HEK293 (cell line): ENCODE measurements at regions not wholly inside any gene's neighbourhood (a gene's known extent, or its start where the extent isn't known, plus 50 kb on each side); places are given as distances from the start of the nearest gene placed in this dataset.
"Not testable (repeated sequence)": the region's sequence is repeated elsewhere in the genome, so short reads cannot be mapped to it uniquely, and the experiment has no call there.

Experiments used
- CTCF ChIA-PET: fragments of 350-600 bp; formaldehyde crosslinking; extraction: SDS; loops from one replicate; lab custom pipeline; 2021; ENCODE audit warnings: antibody characterized with exemption; lab: Yijun Ruan, JAX
- POLR2A ChIA-PET: fragments of 300-600 bp; formaldehyde crosslinking; extraction: SDS; loops from one replicate; lab custom pipeline; 2020; ENCODE audit warnings: antibody characterized with exemption, inconsistent platforms; lab: Yijun Ruan, JAX
- H3K27ac ChIP-seq: fragments of 200-500 bp; sonication (Bioruptor generic); 2 replicates; pipeline ENCODE4 v1.5.1; 2014; ENCODE audit warnings: low read depth, low read length, control low read depth, inconsistent platforms; ENCODE audit errors: extremely low read depth
- H3K36me3 ChIP-seq, 2 experiments: fragments of 200-500 bp in 1 of 2; sonication (Bioruptor generic) in 1 of 2; 1 replicate in 1 of 2; 2 replicates in 1 of 2; pipeline ENCODE4 v1.5.1; 2014 to 2017; ENCODE audit warnings: inconsistent platforms in 2 of 2, low read length in 2 of 2; ENCODE audit not compliant: control insufficient read depth in 2 of 2, insufficient read depth in 1 of 2
- H3K4me1 ChIP-seq: fragments of 200-500 bp; sonication (Bioruptor generic); 2 replicates; pipeline ENCODE4 v1.5.1; 2014; ENCODE audit warnings: mild to moderate bottlenecking, low read length, inconsistent platforms; ENCODE audit not compliant: control insufficient read depth, insufficient read depth
- H3K4me3 ChIP-seq: 2 replicates; pipeline ENCODE4 v1.5.1; 2011; ENCODE audit warnings: low read depth, mild to moderate bottlenecking, control low read depth, low read length, moderate library complexity
- H3K9me3 ChIP-seq: fragments of 200-500 bp; sonication (Bioruptor generic); 2 replicates; pipeline ENCODE4 v1.5.1; 2014; ENCODE audit warnings: low read depth, low read length, inconsistent platforms; ENCODE audit not compliant: control insufficient read depth, insufficient read depth
- HOXD13 ChIP-seq: sonication (generic); formaldehyde crosslinking; IDR thresholded peaks from 2 replicates; pipeline ENCODE4 v1.8.0; 2022; ENCODE audit warnings: missing genetic modification reagents, borderline replicate concordance
- ZNF112 ChIP-seq: fragments of 450-650 bp; formaldehyde crosslinking; IDR thresholded peaks from 2 replicates; pipeline ENCODE4 v1.5.0; 2017; ENCODE audit warnings: missing biosample characterization, missing genetic modification characterization
- ZNF114 ChIP-seq: fragments of 450-650 bp; formaldehyde crosslinking; IDR thresholded peaks from 2 replicates; pipeline ENCODE4 v1.5.0; 2017; ENCODE audit warnings: missing biosample characterization, missing genetic modification characterization
- ZNF211 ChIP-seq: fragments of 450-650 bp; formaldehyde crosslinking; IDR thresholded peaks from 2 replicates; pipeline ENCODE4 v1.5.1; 2016; ENCODE audit warnings: low read depth, missing biosample characterization, missing genetic modification characterization
- ZNF221 ChIP-seq: fragments of 450-650 bp; formaldehyde crosslinking; IDR thresholded peaks from 2 replicates; pipeline ENCODE4 v1.5.1; 2017; ENCODE audit warnings: missing biosample characterization, missing genetic modification characterization, borderline replicate concordance
- ZNF280D ChIP-seq: fragments of 450-650 bp; formaldehyde crosslinking; IDR thresholded peaks from 2 replicates; pipeline ENCODE4 v1.5.1; 2016; ENCODE audit warnings: missing biosample characterization, missing genetic modification characterization
- ZNF354C ChIP-seq: fragments of 450-650 bp; formaldehyde crosslinking; IDR thresholded peaks from 2 replicates; pipeline ENCODE4 v1.5.1; 2016; ENCODE audit warnings: missing biosample characterization, missing genetic modification characterization, low read depth, borderline replicate concordance
- ZNF426 ChIP-seq: fragments of 450-650 bp; formaldehyde crosslinking; IDR thresholded peaks from 2 replicates; pipeline ENCODE4 v1.5.1; 2017; ENCODE audit warnings: missing biosample characterization, missing genetic modification characterization, mild to moderate bottlenecking, inconsistent platforms, moderate library complexity
- ZNF585B ChIP-seq: fragments of 450-650 bp; formaldehyde crosslinking; IDR thresholded peaks from 2 replicates; pipeline ENCODE4 v1.5.1; 2016; ENCODE audit warnings: missing biosample characterization, missing genetic modification characterization
- ZNF610 ChIP-seq: fragments of 450-650 bp; formaldehyde crosslinking; IDR thresholded peaks from 2 replicates; pipeline ENCODE4 v1.5.1; 2016; ENCODE audit warnings: missing biosample characterization, missing genetic modification characterization, borderline replicate concordance
- ZNF658 ChIP-seq: fragments of 450-650 bp; formaldehyde crosslinking; IDR thresholded peaks from 2 replicates; pipeline ENCODE4; 2016; ENCODE audit warnings: missing biosample characterization, missing genetic modification characterization
- ZNF777 ChIP-seq: fragments of 450-650 bp; formaldehyde crosslinking; IDR thresholded peaks from 2 replicates; pipeline ENCODE4 v1.5.1; 2017; ENCODE audit warnings: missing biosample characterization, missing genetic modification characterization, borderline replicate concordance
- ZSCAN16 ChIP-seq: fragments of 450-650 bp; formaldehyde crosslinking; IDR thresholded peaks from 2 replicates; pipeline ENCODE4 v1.5.1; 2016; ENCODE audit warnings: missing biosample characterization, missing genetic modification characterization
- TF ChIP-seq, protein P1 (sequence below): fragments of 450-650 bp; formaldehyde crosslinking; IDR thresholded peaks from 2 replicates; pipeline ENCODE4 v1.5.1; 2016; ENCODE audit warnings: missing biosample characterization, missing genetic modification characterization
- TF ChIP-seq, protein P2 (sequence below): fragments of 450-650 bp; formaldehyde crosslinking; conservative IDR thresholded peaks from 2 replicates; pipeline ENCODE4 v1.5.1; 2016; ENCODE audit warnings: low read depth, missing biosample characterization, missing genetic modification characterization

GRCh38 chr20:2223558-2224367 lies 72.0 kb upstream of the TGM3 start:
- H3K4me3 ChIP-seq: no peak overlapping the region
- POLR2A ChIA-PET: no interaction called here
- TF ChIP-seq ZSCAN16 (tag by site-specific recombination): no peak
- no peak for TF ChIP-seq ZNF114 (tag by site-specific recombination)
- no peak for TF ChIP-seq ZNF280D (tag by site-specific recombination)
- TF ChIP-seq ZNF658 (tag by site-specific recombination): no peak
- no peak for TF ChIP-seq ZNF211 (tag by site-specific recombination)
- no peak for TF ChIP-seq HOXD13 (CRISPR knock-in tag)
- TF ChIP-seq ZNF610 (tag by site-specific recombination): no peak
- TF ChIP-seq ZNF585B (tag by site-specific recombination): no peak
- no peak for TF ChIP-seq ZNF221 (tag by site-specific recombination)
- TF ChIP-seq ZNF777 (tag by site-specific recombination): no peak
- no peak for TF ChIP-seq ZNF426
- TF ChIP-seq, all 188 proteins: peak for 0
- H3K36me3 ChIP-seq: no peaks in the 10 kb centered on the region
- no peak overlapping the region for H3K27ac ChIP-seq
- H3K9me3 ChIP-seq: no peaks in the 10 kb centered on the region
- CTCF ChIA-PET: interaction anchor here (0.5 to 1.4 kb wide), 2 partner anchors 16 to 231 kb away, joined by 4 to 6 read pairs; no protein-coding TSS in a partner anchor
- no peaks in the 10 kb centered on the region for H3K4me1 ChIP-seq

DNA sequence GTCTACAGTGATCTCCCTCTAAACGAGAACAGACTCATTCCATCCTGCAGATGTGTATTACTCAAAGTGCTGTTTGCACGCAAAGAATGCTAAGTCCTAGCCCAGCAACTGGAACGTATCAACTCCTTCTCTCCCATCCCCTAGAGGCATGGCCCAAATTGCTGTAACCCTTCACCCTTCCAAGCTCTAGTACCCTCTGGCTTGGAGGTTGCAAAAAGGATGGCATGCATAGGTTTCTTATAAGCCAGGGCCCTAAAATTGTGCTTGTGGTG lies 71.5 kb upstream of the TGM3 start:
- Histone ChIP-seq H3K36me3 (no peaks in the 10 kb centered on the region), H3K4me3 (no peak overlapping the region), H3K27ac (no peak overlapping the region), H3K9me3 (no peaks in the 10 kb centered on the region), H3K4me1 (no peaks in the 10 kb centered on the region)
- CTCF ChIA-PET: interaction anchor here (0.5 to 1.4 kb wide), 2 partner anchors 17 to 231 kb away, joined by 4 to 6 read pairs; no protein-coding TSS in a partner anchor
- POLR2A ChIA-PET: no interaction called here
- TF ChIP-seq ZNF354C (tag by site-specific recombination) (no peak), ZNF112 (no peak)
- TF ChIP-seq, protein P1, sequence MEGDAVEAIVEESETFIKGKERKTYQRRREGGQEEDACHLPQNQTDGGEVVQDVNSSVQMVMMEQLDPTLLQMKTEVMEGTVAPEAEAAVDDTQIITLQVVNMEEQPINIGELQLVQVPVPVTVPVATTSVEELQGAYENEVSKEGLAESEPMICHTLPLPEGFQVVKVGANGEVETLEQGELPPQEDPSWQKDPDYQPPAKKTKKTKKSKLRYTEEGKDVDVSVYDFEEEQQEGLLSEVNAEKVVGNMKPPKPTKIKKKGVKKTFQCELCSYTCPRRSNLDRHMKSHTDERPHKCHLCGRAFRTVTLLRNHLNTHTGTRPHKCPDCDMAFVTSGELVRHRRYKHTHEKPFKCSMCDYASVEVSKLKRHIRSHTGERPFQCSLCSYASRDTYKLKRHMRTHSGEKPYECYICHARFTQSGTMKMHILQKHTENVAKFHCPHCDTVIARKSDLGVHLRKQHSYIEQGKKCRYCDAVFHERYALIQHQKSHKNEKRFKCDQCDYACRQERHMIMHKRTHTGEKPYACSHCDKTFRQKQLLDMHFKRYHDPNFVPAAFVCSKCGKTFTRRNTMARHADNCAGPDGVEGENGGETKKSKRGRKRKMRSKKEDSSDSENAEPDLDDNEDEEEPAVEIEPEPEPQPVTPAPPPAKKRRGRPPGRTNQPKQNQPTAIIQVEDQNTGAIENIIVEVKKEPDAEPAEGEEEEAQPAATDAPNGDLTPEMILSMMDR: no peak
- TF ChIP-seq, protein P2, sequence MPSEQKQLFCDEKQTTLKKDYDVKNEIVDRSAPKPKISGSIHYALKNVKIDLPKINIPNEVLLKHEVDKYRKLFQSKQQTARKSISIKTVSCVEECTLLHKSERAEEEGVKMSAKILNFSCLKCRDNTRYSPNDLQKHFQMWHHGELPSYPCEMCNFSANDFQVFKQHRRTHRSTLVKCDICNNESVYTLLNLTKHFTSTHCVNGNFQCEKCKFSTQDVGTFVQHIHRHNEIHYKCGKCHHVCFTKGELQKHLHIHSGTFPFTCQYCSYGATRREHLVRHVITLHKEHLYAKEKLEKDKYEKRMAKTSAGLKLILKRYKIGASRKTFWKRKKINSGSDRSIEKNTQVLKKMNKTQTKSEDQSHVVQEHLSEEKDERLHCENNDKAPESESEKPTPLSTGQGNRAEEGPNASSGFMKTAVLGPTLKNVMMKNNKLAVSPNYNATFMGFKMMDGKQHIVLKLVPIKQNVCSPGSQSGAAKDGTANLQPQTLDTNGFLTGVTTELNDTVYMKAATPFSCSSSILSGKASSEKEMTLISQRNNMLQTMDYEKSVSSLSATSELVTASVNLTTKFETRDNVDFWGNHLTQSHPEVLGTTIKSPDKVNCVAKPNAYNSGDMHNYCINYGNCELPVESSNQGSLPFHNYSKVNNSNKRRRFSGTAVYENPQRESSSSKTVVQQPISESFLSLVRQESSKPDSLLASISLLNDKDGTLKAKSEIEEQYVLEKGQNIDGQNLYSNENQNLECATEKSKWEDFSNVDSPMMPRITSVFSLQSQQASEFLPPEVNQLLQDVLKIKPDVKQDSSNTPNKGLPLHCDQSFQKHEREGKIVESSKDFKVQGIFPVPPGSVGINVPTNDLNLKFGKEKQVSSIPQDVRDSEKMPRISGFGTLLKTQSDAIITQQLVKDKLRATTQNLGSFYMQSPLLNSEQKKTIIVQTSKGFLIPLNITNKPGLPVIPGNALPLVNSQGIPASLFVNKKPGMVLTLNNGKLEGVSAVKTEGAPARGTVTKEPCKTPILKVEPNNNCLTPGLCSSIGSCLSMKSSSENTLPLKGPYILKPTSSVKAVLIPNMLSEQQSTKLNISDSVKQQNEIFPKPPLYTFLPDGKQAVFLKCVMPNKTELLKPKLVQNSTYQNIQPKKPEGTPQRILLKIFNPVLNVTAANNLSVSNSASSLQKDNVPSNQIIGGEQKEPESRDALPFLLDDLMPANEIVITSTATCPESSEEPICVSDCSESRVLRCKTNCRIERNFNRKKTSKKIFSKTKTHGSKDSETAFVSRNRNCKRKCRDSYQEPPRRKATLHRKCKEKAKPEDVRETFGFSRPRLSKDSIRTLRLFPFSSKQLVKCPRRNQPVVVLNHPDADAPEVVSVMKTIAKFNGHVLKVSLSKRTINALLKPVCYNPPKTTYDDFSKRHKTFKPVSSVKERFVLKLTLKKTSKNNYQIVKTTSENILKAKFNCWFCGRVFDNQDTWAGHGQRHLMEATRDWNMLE (tag by site-specific recombination): no peak

DNA sequence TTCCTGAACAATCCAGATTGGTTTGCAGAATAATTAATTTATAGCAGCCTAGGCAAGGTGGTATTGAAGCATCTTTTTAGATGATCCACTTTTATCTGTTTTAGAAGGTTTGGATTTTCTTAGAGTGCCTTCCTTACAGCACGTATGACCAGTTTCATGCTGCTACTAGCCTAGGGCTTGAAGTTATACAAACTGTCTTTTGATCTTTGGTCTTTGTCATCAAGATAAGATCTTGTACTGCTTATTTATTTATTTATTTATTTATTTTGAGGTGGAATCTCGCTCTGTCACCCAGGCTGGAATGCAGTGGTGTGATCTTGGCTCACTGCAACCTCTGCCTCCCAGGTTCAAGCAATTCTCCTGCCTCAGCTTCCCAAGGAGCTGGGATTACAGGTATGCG lies 68.5 kb upstream of the TGM3 start:
- H3K27ac ChIP-seq, H3K9me3 ChIP-seq, H3K4me3 ChIP-seq, CTCF ChIA-PET, H3K4me1 ChIP-seq, H3K36me3 ChIP-seq, POLR2A ChIA-PET: not testable (repeated sequence)
